Neuron (in vitro differentiated cells): ENCODE measurements at regions not wholly inside any gene's neighbourhood (a gene's known extent, or its start where the extent isn't known, plus 50 kb on each side); places are given as distances from the start of the nearest gene placed in this dataset.

ENCODE experiments used
- H2AFZ ChIP-seq: one replicate; pipeline ENCODE4 v1.6.1; 2013; ENCODE audit warnings: low read depth, mild to moderate bottlenecking, inconsistent platforms, low read length, moderate library complexity
- H3K27me3 ChIP-seq: one replicate; pipeline ENCODE4 v1.6.1; 2013; ENCODE audit warnings: low read length; ENCODE audit not compliant: insufficient read depth
- H3K36me3 ChIP-seq: one replicate; pipeline ENCODE4 v1.6.1; 2013; ENCODE audit warnings: low read length; ENCODE audit not compliant: insufficient read depth
- H3K4me1 ChIP-seq: one replicate; pipeline ENCODE4 v1.6.1; 2013; ENCODE audit warnings: low read length; ENCODE audit not compliant: insufficient read depth
- H3K4me3 ChIP-seq: 2 replicates; pipeline ENCODE4 v1.5.1; 2013; ENCODE audit warnings: mild to moderate bottlenecking, low read length, moderate library complexity
- H3K9me3 ChIP-seq: one replicate; pipeline ENCODE4 v1.6.1; 2013; ENCODE audit warnings: low read length

GRCh38 chr9:82670000-82670399, 392.9 kb downstream of the RASEF start:
- Histone ChIP-seq H2AFZ (no peak overlapping the region), H3K36me3 (no peaks in the 10 kb centered on the region), H3K9me3 (no peaks in the 10 kb centered on the region), H3K27me3 (no peaks in the 10 kb centered on the region), H3K4me1 (peaks cover 6% of the 10 kb centered on the region), H3K4me3 (no peak overlapping the region)

- Histone ChIP-seq H3K9me3 (no peaks in the 10 kb centered on the region), H2AFZ (no peak overlapping the region), H3K27me3 (no peaks in the 10 kb centered on the region), H3K36me3 (no peaks in the 10 kb centered on the region), H3K4me1 (peaks cover 6% of the 10 kb centered on the region), H3K4me3 (no peak overlapping the region)
These were observed 392.2 kb downstream of the RASEF start for GRCh38 chr9:82670726-82671125.

- Histone ChIP-seq H3K4me3 (no peak overlapping the region), H2AFZ (no peak overlapping the region), H3K27me3 (no peaks in the 10 kb centered on the region), H3K36me3 (no peaks in the 10 kb centered on the region), H3K9me3 (no peaks in the 10 kb centered on the region), H3K4me1 (peaks cover 6% of the 10 kb centered on the region)
These were observed 389.7 kb downstream of the RASEF start for GRCh38 chr9:82673201-82673600.

- H3K27me3 ChIP-seq: no peaks in the 10 kb centered on the region
- H3K4me3 ChIP-seq: no peak overlapping the region
- H3K9me3 ChIP-seq: no peaks in the 10 kb centered on the region
- no peak overlapping the region for H2AFZ ChIP-seq
- no peaks in the 10 kb centered on the region for H3K36me3 ChIP-seq
- no peaks in the 10 kb centered on the region for H3K4me1 ChIP-seq
These were observed 389.0 kb downstream of the RASEF start for GRCh38 chr9:82673919-82674318.

- Histone ChIP-seq H3K27me3 (no peaks in the 10 kb centered on the region), H3K4me3 (no peak overlapping the region), H3K36me3 (no peaks in the 10 kb centered on the region), H3K9me3 (no peaks in the 10 kb centered on the region), H2AFZ (no peak overlapping the region), H3K4me1 (no peaks in the 10 kb centered on the region)
These were observed 387.8 kb downstream of the RASEF start for GRCh38 chr9:82675102-82675501.

- H2AFZ ChIP-seq: no peak overlapping the region
- H3K4me3 ChIP-seq: no peak overlapping the region
- H3K36me3 ChIP-seq: no peaks in the 10 kb centered on the region
- no peaks in the 10 kb centered on the region for H3K9me3 ChIP-seq
- no peaks in the 10 kb centered on the region for H3K4me1 ChIP-seq
- H3K27me3 ChIP-seq: no peaks in the 10 kb centered on the region
These were observed 387.3 kb downstream of the RASEF start for GRCh38 chr9:82675605-82676004.

- no peaks in the 10 kb centered on the region for H3K9me3 ChIP-seq
- H3K27me3 ChIP-seq: no peaks in the 10 kb centered on the region
- no peak overlapping the region for H3K4me3 ChIP-seq
- no peaks in the 10 kb centered on the region for H3K4me1 ChIP-seq
- no peaks in the 10 kb centered on the region for H3K36me3 ChIP-seq
- no peak overlapping the region for H2AFZ ChIP-seq
These were observed 385.9 kb downstream of the RASEF start for GRCh38 chr9:82677086-82677485.

GRCh38 chr9:82679472-82679871, 383.5 kb downstream of the RASEF start:
- H2AFZ ChIP-seq: no peak overlapping the region
- H3K27me3 ChIP-seq: no peaks in the 10 kb centered on the region
- H3K9me3 ChIP-seq: no peaks in the 10 kb centered on the region
- no peak overlapping the region for H3K4me3 ChIP-seq
- H3K36me3 ChIP-seq: no peaks in the 10 kb centered on the region
- H3K4me1 ChIP-seq: no peaks in the 10 kb centered on the region

- Histone ChIP-seq H3K27me3 (no peaks in the 10 kb centered on the region), H3K4me1 (no peaks in the 10 kb centered on the region), H3K4me3 (no peak overlapping the region), H2AFZ (no peak overlapping the region), H3K9me3 (no peaks in the 10 kb centered on the region), H3K36me3 (no peaks in the 10 kb centered on the region)
These were observed 382.6 kb downstream of the RASEF start for GRCh38 chr9:82680179-82680935.

- Histone ChIP-seq H3K27me3 (no peaks in the 10 kb centered on the region), H3K4me1 (no peaks in the 10 kb centered on the region)
These were observed 381.1 kb downstream of the RASEF start for GRCh38 chr9:82681809-82682208.

GRCh38 chr9:82682431-82682830, 380.5 kb downstream of the RASEF start:
- Histone ChIP-seq H3K27me3 (no peaks in the 10 kb centered on the region), H3K36me3 (no peaks in the 10 kb centered on the region), H3K4me3 (no peak overlapping the region), H2AFZ (no peak overlapping the region), H3K9me3 (no peaks in the 10 kb centered on the region), H3K4me1 (no peaks in the 10 kb centered on the region)

More at GRCh38 chr9:82681809-82682208, 381.1 kb downstream of the RASEF start:
- H2AFZ ChIP-seq: no peak overlapping the region
- no peak overlapping the region for H3K4me3 ChIP-seq
- no peaks in the 10 kb centered on the region for H3K9me3 ChIP-seq
- no peaks in the 10 kb centered on the region for H3K36me3 ChIP-seq

GRCh38 chr9:82695704-82696103, 367.2 kb downstream of the RASEF start:
- H3K4me1 ChIP-seq: peaks cover 2% of the 10 kb centered on the region
- H3K27me3 ChIP-seq: no peaks in the 10 kb centered on the region
- H3K36me3 ChIP-seq: no peaks in the 10 kb centered on the region
- H3K9me3 ChIP-seq: peaks cover 2% of the 10 kb centered on the region
- no peak overlapping the region for H2AFZ ChIP-seq
- no peak overlapping the region for H3K4me3 ChIP-seq

GRCh38 chr9:82706786-82707185, 356.2 kb downstream of the RASEF start:
- Histone ChIP-seq H2AFZ (no peak overlapping the region), H3K4me1 (no peaks in the 10 kb centered on the region), H3K36me3 (no peaks in the 10 kb centered on the region)

GRCh38 chr9:82716821-82717220, 346.1 kb downstream of the RASEF start:
- Histone ChIP-seq H3K27me3 (no peaks in the 10 kb centered on the region), H3K9me3 (peaks cover 2% of the 10 kb centered on the region), H3K4me1 (peaks cover 10% of the 10 kb centered on the region), H3K4me3 (no peak overlapping the region), H3K36me3 (no peaks in the 10 kb centered on the region), H2AFZ (no peak overlapping the region)

More at GRCh38 chr9:82706786-82707185, 356.2 kb downstream of the RASEF start:
- Histone ChIP-seq H3K27me3 (no peaks in the 10 kb centered on the region), H3K9me3 (no peaks in the 10 kb centered on the region), H3K4me3 (no peak overlapping the region)
